PC-9 (cell line): ENCODE measurements at regions not wholly inside any gene's neighbourhood (a gene's known extent, or its start where the extent isn't known, plus 50 kb on each side); places are given as distances from the start of the nearest gene placed in this dataset.

Source experiments
- BruUV-seq: library from RNA; stranded (reverse); fragments of 400-500 nt; replicated peaks from 2 replicates; lab custom pipeline; 2021; lab: Mats Ljungman, UMichigan
- CTCF ChIA-PET: fragments of 300-600 bp; sonication (Branson Sonifier 250); formaldehyde crosslinking; loops from one replicate; lab custom pipeline; 2022; ENCODE audit warnings: antibody characterized with exemption; lab: Charles Lee
- POLR2A ChIA-PET: fragments of 300-600 bp; sonication (Branson Sonifier 250); formaldehyde crosslinking; loops from one replicate; lab custom pipeline; 2022; ENCODE audit warnings: antibody characterized with exemption; ENCODE audit not compliant: unreplicated experiment; lab: Charles Lee
- DNase-seq, 2 experiments: peaks; one replicate each; pipeline versions ENCODE4 v3.0.0 to v3.0.0-alpha.2; 2015 to 2022; ENCODE audit warnings: mixed read lengths in 1 of 2
- H2AFZ ChIP-seq: fragments of 200-600 bp; sonication (generic); 2 replicates; pipeline ENCODE4 v1.8.1; 2017; ENCODE audit warnings: antibody characterized with exemption
- H3F3A ChIP-seq: fragments of 200-600 bp; sonication (generic); 2 replicates; pipeline ENCODE4 v1.8.1; 2017; ENCODE audit warnings: antibody characterized with exemption, mild to moderate bottlenecking, low read depth; ENCODE audit not compliant: insufficient read depth
- H3K27ac ChIP-seq: fragments of 200-600 bp; sonication (generic); 2 replicates; pipeline ENCODE4 v1.6.1; 2016; ENCODE audit warnings: mixed run types
- H3K27me3 ChIP-seq: fragments of 200-600 bp; sonication (generic); 2 replicates; pipeline ENCODE4 v1.6.1; 2016; ENCODE audit warnings: low read depth, mixed run types; ENCODE audit not compliant: insufficient read depth
- H3K36me3 ChIP-seq: fragments of 200-600 bp; sonication (generic); 2 replicates; pipeline ENCODE4 v1.6.1; 2016; ENCODE audit warnings: low read depth, mixed run types
- H3K4me1 ChIP-seq: fragments of 200-600 bp; sonication (generic); replicated peaks from 2 replicates; pipeline ENCODE4 v1.6.1; 2016; ENCODE audit warnings: mixed run types; ENCODE audit not compliant: insufficient read depth
- H3K4me2 ChIP-seq: fragments of 200-600 bp; sonication (generic); 2 replicates; pipeline ENCODE4 v1.6.1; 2017; ENCODE audit warnings: mixed run types
- H3K4me3 ChIP-seq: fragments of 200-600 bp; sonication (generic); 2 replicates; pipeline ENCODE4 v1.6.1; 2016; ENCODE audit warnings: mixed run types
- H3K79me2 ChIP-seq: fragments of 200-600 bp; sonication (generic); 2 replicates; pipeline ENCODE4 v1.6.1; 2017; ENCODE audit warnings: low read depth, mixed run types
- H3K9me2 ChIP-seq: fragments of 200-600 bp; sonication (generic); 2 replicates; pipeline ENCODE4 v1.8.1; 2017; ENCODE audit warnings: mild to moderate bottlenecking; ENCODE audit not compliant: insufficient read depth
- H3K9me3 ChIP-seq: fragments of 200-600 bp; sonication (generic); 2 replicates; pipeline ENCODE4 v1.8.1; 2016; ENCODE audit warnings: low read depth; ENCODE audit not compliant: insufficient read depth
- H4K20me1 ChIP-seq: fragments of 200-600 bp; sonication (generic); 2 replicates; pipeline ENCODE4 v1.8.1; 2017; ENCODE audit not compliant: insufficient read depth
- CTCF ChIP-seq: fragments of 200-600 bp; sonication (generic); conservative IDR thresholded peaks from 2 replicates; pipeline ENCODE4 v1.6.1; 2017; ENCODE audit warnings: mixed run types, antibody characterized with exemption, mild to moderate bottlenecking, moderate library complexity
- EZH2 ChIP-seq: fragments of 200-600 bp; sonication (generic); IDR thresholded peaks from 2 replicates; pipeline ENCODE4 v1.8.0; 2017; ENCODE audit warnings: antibody characterized with exemption, low read depth
- intact Hi-C: fragments of 100-400 bp; cut with micrococcal nuclease; formaldehyde crosslinking; loops from one replicate; pipeline ENCODE4 v1.10.0; 2022; ENCODE audit not compliant: unreplicated experiment

DNA sequence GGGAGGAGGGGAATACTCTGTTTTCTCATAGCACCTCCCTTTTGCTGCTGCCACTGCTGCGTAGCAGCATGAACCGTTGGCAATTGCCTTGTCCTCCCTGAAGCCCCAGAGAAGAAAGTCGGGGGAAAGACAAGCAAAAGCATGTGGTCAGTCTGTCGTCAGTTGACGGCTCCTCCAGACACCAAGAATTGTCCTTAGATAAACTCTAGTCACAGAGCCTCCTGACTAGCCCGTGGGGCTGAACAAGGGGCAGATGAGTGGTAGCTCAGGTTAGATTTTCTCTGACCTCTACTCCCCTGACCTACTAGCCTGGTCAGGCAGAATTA is 126.4 kb upstream of the HSD17B12 start:
- Histone ChIP-seq H3K27me3 (peaks cover 79% of the 10 kb centered on the region), H3K4me2 (no peak overlapping the region), H3K9me3 (no peaks in the 10 kb centered on the region), H3K4me3 (no peak overlapping the region), H3K27ac (no peak overlapping the region), H3K79me2 (no peaks in the 10 kb centered on the region), H2AFZ (no peak overlapping the region), H4K20me1 (no peaks in the 10 kb centered on the region), H3K9me2 (no peaks in the 10 kb centered on the region), H3K4me1 (no peaks in the 10 kb centered on the region), H3K36me3 (no peaks in the 10 kb centered on the region), H3F3A (no peaks in the 10 kb centered on the region)
- intact Hi-C loops = no loop called here
- BruUV-seq = no TSS peak
- TF ChIP-seq EZH2 (no peak), CTCF (no peak)
- ChIA-PET POLR2A (no interaction called here), CTCF (no interaction called here)
- DNase-seq = no peak

- Histone ChIP-seq H3K79me2 (no peaks in the 10 kb centered on the region), H3K27ac (no peak overlapping the region), H4K20me1 (no peaks in the 10 kb centered on the region), H3K4me1 (no peaks in the 10 kb centered on the region), H3F3A (no peaks in the 10 kb centered on the region), H2AFZ (no peak overlapping the region), H3K4me2 (no peak overlapping the region), H3K9me3 (no peaks in the 10 kb centered on the region), H3K4me3 (no peak overlapping the region), H3K9me2 (no peaks in the 10 kb centered on the region), H3K27me3 (peaks cover 89% of the 10 kb centered on the region), H3K36me3 (no peaks in the 10 kb centered on the region)
- TF ChIP-seq EZH2 (no peak), CTCF (no peak)
- DNase-seq = no peak
- CTCF ChIA-PET = no interaction called here
- BruUV-seq = no TSS peak
- POLR2A ChIA-PET = no interaction called here
- intact Hi-C loops = no loop called here
Measured at GRCh38 chr11:43555186-43555585, 125.4 kb upstream of the HSD17B12 start.

DNA sequence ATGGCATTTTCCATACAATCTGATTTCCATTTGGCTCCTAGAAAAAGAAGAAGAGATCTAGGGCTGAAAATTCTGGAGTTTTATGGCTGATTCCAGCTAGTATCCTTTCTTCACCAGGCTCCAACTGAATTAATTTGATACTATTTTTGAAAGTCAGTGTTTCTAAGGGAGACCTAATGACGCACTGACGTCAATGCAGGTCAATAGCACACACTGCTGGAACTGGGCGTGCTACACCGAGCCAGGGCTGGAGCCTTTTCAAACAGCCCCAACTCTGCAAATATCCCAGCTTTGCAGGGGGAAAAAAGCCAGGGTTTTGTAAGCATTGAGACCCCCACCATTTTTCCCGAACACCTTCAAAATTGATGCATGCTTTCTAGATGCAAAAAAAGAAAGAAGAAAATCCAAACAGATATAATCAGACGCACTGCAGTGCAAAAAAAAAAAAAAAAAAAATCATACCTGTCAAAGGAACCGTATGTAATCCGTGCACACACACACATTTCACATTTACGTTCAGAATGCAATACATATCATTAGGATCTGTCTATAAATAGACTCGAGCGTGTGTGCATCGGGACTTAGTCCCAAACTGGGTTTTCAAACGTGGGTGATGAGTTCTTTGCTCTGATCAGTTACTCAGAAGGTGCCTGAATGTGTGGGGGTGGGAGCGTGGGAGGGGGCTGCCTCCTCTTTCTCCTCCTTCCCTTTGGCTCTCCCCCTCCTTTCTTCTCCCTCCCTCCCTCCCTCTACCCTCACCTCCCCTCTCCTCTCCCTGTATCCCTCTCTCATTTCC is 124.5 kb upstream of the HSD17B12 start:
- DNase-seq = no peak
- Histone ChIP-seq H3K36me3 (no peaks in the 10 kb centered on the region), H3K27me3 (peaks cover 95% of the 10 kb centered on the region), H3K9me3 (no peaks in the 10 kb centered on the region), H2AFZ (no peak overlapping the region), H3K27ac (no peak overlapping the region), H3F3A (no peaks in the 10 kb centered on the region), H3K79me2 (no peaks in the 10 kb centered on the region), H3K4me3 (no peak overlapping the region), H3K4me2 (no peak overlapping the region), H3K4me1 (no peaks in the 10 kb centered on the region), H4K20me1 (no peaks in the 10 kb centered on the region), H3K9me2 (no peaks in the 10 kb centered on the region)
- intact Hi-C loops = no loop called here
- TF ChIP-seq EZH2 (no peak), CTCF (no peak)
- BruUV-seq = no TSS peak
- ChIA-PET POLR2A (no interaction called here), CTCF (no interaction called here)
